Amygdala (tissue), 56 donors: ENCODE measurements at regions not wholly inside any gene's neighbourhood (a gene's known extent, or its start where the extent isn't known, plus 50 kb on each side); places are given as distances from the start of the nearest gene placed in this dataset.

ENCODE experiments used
- DNase-seq, 56 donors: peaks; one replicate each; lab custom pipeline; 2025; lab: John Stamatoyannopoulos, UW

- DNase-seq, result no peak
Measured at GRCh38 chr1:98487620-98488019, 173.9 kb upstream of the SNX7 start.

- DNase-seq, result no peak
Measured at GRCh38 chr1:98482611-98483010, 178.9 kb upstream of the SNX7 start.

GRCh38 chr1:98480271-98480670 is 181.2 kb upstream of the SNX7 start:
- DNase-seq, result no peak

- peak in 2 of 56 donors; percentile 5 to 25 for DNase-seq
Measured at GRCh38 chr1:98478121-98478520, 183.4 kb upstream of the SNX7 start.

GRCh38 chr1:98472878-98473277 is 188.6 kb upstream of the SNX7 start:
- no peak for DNase-seq

GRCh38 chr1:98471633-98472032 is 189.9 kb upstream of the SNX7 start:
- no peak for DNase-seq

GRCh38 chr1:98468111-98468717 is 193.3 kb upstream of the SNX7 start:
- DNase-seq, result peak in 1 of 56 donors; percentile 2

- no peak for DNase-seq
Measured at GRCh38 chr1:98467586-98467985, 193.9 kb upstream of the SNX7 start.

GRCh38 chr1:98467122-98467521 is 194.4 kb upstream of the SNX7 start:
- DNase-seq, result no peak

- DNase-seq, result no peak
Measured at GRCh38 chr1:98461873-98462385, 199.6 kb upstream of the SNX7 start.

- DNase-seq, result no peak
Measured at GRCh38 chr1:98460136-98460535, 201.4 kb upstream of the SNX7 start.

GRCh38 chr1:98459486-98459870 is 202.0 kb upstream of the SNX7 start:
- no peak for DNase-seq

- no peak for DNase-seq
Measured at GRCh38 chr1:98458511-98459485, 202.7 kb upstream of the SNX7 start.

GRCh38 chr1:98457248-98457647 is 204.3 kb upstream of the SNX7 start:
- no peak for DNase-seq

GRCh38 chr1:98454666-98455065 is 206.9 kb upstream of the SNX7 start:
- DNase-seq, result no peak

GRCh38 chr1:98453066-98453465 is 208.5 kb upstream of the SNX7 start:
- no peak for DNase-seq

- DNase-seq, result no peak
Measured at GRCh38 chr1:98452162-98452561, 209.4 kb upstream of the SNX7 start.

GRCh38 chr1:98441281-98441680 is 220.2 kb upstream of the SNX7 start:
- no peak for DNase-seq

- DNase-seq, result no peak
Measured at GRCh38 chr1:98439471-98439870, 222.1 kb upstream of the SNX7 start.

GRCh38 chr1:98437540-98437939 is 224.0 kb upstream of the SNX7 start:
- DNase-seq, result no peak

GRCh38 chr1:98437011-98437410 is 224.5 kb upstream of the SNX7 start:
- DNase-seq, result no peak

- DNase-seq, result peak in 1 of 56 donors; percentile 1
Measured at GRCh38 chr1:98429965-98430443, 231.5 kb upstream of the SNX7 start.
